ENCODE measurements at regions not wholly inside any gene's neighbourhood (a gene's known extent, or its start where the extent isn't known, plus 50 kb on each side); places are given as distances from the start of the nearest gene placed in this dataset.

GRCh38 chr3:194738254-194739093 is 52.8 kb downstream of the FAM43A start:
- DNase-seq (ENCODE audit: low spot score), result no peak

GRCh38 chr3:194739498-194740284 is 54.0 kb downstream of the FAM43A start:
- no peak for DNase-seq (ENCODE audit: low spot score)

- no peak for DNase-seq (ENCODE audit: low spot score)
Observed at GRCh38 chr3:194740859-194741491, 55.3 kb downstream of the FAM43A start.

GRCh38 chr3:194741916-194742315 is 56.2 kb downstream of the FAM43A start:
- no peak for DNase-seq (ENCODE audit: low spot score)

GRCh38 chr3:194744826-194745225 is 59.1 kb downstream of the FAM43A start:
- no peak for DNase-seq (ENCODE audit: low spot score)

- DNase-seq (ENCODE audit: low spot score), result no peak
Observed at GRCh38 chr3:194745422-194746184, 59.9 kb downstream of the FAM43A start.

- no peak for DNase-seq (ENCODE audit: low spot score)
Observed at GRCh38 chr3:194748225-194748624, 62.5 kb downstream of the FAM43A start.

GRCh38 chr3:194749631-194750490 is 64.2 kb downstream of the FAM43A start:
- no peak for DNase-seq (ENCODE audit: low spot score)

GRCh38 chr3:194750491-194750828 is 64.8 kb downstream of the FAM43A start:
- no peak for DNase-seq (ENCODE audit: low spot score)

- DNase-seq (ENCODE audit: low spot score), result no peak
Observed at GRCh38 chr3:194755671-194756459, 70.2 kb downstream of the FAM43A start.

- no peak for DNase-seq (ENCODE audit: low spot score)
Observed at GRCh38 chr3:194756460-194756779, 70.7 kb downstream of the FAM43A start.

- DNase-seq (ENCODE audit: low spot score), result no peak
Observed at GRCh38 chr3:194756791-194757325, 71.2 kb downstream of the FAM43A start.

GRCh38 chr3:194757647-194758061 is 72.0 kb downstream of the FAM43A start:
- DNase-seq (ENCODE audit: low spot score), result no peak

- no peak for DNase-seq (ENCODE audit: low spot score)
Observed at GRCh38 chr3:194758716-194759115, 73.0 kb downstream of the FAM43A start.

GRCh38 chr3:194760494-194761137 is 74.9 kb downstream of the FAM43A start:
- no peak for DNase-seq (ENCODE audit: low spot score)

GRCh38 chr3:194761384-194761783 is 75.7 kb downstream of the FAM43A start:
- DNase-seq (ENCODE audit: low spot score), result no peak

- DNase-seq (ENCODE audit: low spot score), result no peak
Observed at GRCh38 chr3:194766845-194767244, 81.2 kb downstream of the FAM43A start.

- no peak for DNase-seq (ENCODE audit: low spot score)
Observed at GRCh38 chr3:194767446-194768207, 81.9 kb downstream of the FAM43A start.

GRCh38 chr3:194768586-194768985 is 82.9 kb downstream of the FAM43A start:
- no peak for DNase-seq (ENCODE audit: low spot score)

Measured in hematopoietic multipotent progenitor cell treated with erythropoietin and hydrocortisone succinate and interleukin-3 and kit ligand, for 17 days (in vitro differentiated cells).